ENCODE measurements at regions not wholly inside any gene's neighbourhood (a gene's known extent, or its start where the extent isn't known, plus 50 kb on each side); places are given as distances from the start of the nearest gene placed in this dataset.

GRCh38 chr3:72203613-72204349 lies 418.8 kb upstream of the PROK2 start:
- TF ChIP-seq POLR2A (IDR thresholded peaks at IDR 0.05), result no peak
- TF ChIP-seq, protein P1, sequence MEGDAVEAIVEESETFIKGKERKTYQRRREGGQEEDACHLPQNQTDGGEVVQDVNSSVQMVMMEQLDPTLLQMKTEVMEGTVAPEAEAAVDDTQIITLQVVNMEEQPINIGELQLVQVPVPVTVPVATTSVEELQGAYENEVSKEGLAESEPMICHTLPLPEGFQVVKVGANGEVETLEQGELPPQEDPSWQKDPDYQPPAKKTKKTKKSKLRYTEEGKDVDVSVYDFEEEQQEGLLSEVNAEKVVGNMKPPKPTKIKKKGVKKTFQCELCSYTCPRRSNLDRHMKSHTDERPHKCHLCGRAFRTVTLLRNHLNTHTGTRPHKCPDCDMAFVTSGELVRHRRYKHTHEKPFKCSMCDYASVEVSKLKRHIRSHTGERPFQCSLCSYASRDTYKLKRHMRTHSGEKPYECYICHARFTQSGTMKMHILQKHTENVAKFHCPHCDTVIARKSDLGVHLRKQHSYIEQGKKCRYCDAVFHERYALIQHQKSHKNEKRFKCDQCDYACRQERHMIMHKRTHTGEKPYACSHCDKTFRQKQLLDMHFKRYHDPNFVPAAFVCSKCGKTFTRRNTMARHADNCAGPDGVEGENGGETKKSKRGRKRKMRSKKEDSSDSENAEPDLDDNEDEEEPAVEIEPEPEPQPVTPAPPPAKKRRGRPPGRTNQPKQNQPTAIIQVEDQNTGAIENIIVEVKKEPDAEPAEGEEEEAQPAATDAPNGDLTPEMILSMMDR (IDR thresholded peaks at IDR 0.05), result no peak
- intact Hi-C loops (cut with DNase I; ENCODE audit: low total_unique reads), result no loop called here
- Histone ChIP-seq H3K9me3 (no peaks in the 10 kb centered on the region), H3K27me3 (no peaks in the 10 kb centered on the region), H3K4me1 (no peaks in the 10 kb centered on the region), H3K36me3 (ENCODE audit: low read depth, missing control alignments) (no peaks in the 10 kb centered on the region), H3K4me3 (no peak overlapping the region), H3K27ac (no peak overlapping the region)
- no peak for DNase-seq
- WGBS, 2 donors, result 76 to 82% methylated on average over 8 of the region's 8 CpGs

DNA sequence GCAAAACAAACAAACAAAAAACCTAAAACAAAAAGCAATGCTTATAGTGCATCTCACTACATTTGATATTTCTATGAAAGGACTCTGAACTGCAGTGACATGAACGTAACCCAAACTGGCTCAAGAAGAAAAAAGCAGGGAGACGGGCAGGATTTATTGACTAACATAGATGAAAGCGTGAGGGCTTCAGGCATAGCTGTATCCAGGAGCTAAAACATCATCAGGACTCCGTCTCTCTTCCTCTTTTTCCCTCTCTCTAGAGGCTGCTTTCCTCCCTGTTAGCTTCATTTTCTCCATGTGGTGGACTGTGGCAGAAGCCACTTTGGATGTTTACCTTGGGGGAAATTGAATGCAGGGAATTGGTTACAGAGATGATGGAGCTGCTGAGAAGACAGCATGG lies 418.2 kb upstream of the PROK2 start:
- no peaks in the 10 kb centered on the region for H3K4me1 ChIP-seq
- H3K9me3 ChIP-seq, result no peaks in the 10 kb centered on the region
- no peaks in the 10 kb centered on the region for H3K27me3 ChIP-seq
- TF ChIP-seq, protein P1 (IDR thresholded peaks at IDR 0.05), result no peak
- no peak for TF ChIP-seq POLR2A (IDR thresholded peaks at IDR 0.05)
- H3K4me3 ChIP-seq, result no peak overlapping the region
- H3K36me3 ChIP-seq (ENCODE audit: low read depth, missing control alignments), result no peaks in the 10 kb centered on the region
- intact Hi-C loops (cut with DNase I; ENCODE audit: low total_unique reads), result no loop called here
- WGBS, 2 donors, result 93 to 98% methylated on average over 4 of the region's 4 CpGs
- no peak for DNase-seq
- H3K27ac ChIP-seq, result no peak overlapping the region

DNA sequence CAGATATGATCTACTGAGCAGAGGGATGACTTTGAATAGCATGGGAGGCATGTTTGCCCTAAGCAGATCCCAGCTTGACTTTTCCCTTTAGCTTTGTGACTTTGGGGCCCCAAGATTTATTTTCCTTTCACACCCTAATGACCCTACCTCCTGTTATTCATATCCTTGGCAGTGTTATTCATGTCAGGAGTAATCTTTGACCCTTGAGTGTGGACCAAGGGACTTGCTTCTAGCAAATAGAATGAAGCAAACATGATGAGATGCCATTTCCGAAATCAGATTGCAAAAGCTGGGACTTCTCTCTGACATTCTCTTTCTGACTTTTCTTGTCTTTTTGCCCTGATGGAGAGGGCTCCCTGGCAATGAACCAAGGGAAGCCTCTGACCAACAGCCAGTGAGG lies 415.4 kb upstream of the PROK2 start:
- H3K4me3 ChIP-seq, result no peak overlapping the region
- H3K36me3 ChIP-seq (ENCODE audit: low read depth, missing control alignments), result no peaks in the 10 kb centered on the region
- no peaks in the 10 kb centered on the region for H3K27me3 ChIP-seq
- no peaks in the 10 kb centered on the region for H3K4me1 ChIP-seq
- no peaks in the 10 kb centered on the region for H3K9me3 ChIP-seq
- WGBS, 2 donors, result 93 to 100% methylated on average over 1 of the region's 1 CpG
- DNase-seq, result no peak
- no peak for TF ChIP-seq POLR2A (IDR thresholded peaks at IDR 0.05)
- TF ChIP-seq, protein P1 (IDR thresholded peaks at IDR 0.05), result no peak
- no peak overlapping the region for H3K27ac ChIP-seq
- intact Hi-C loops (cut with DNase I; ENCODE audit: low total_unique reads), result no loop called here

DNA sequence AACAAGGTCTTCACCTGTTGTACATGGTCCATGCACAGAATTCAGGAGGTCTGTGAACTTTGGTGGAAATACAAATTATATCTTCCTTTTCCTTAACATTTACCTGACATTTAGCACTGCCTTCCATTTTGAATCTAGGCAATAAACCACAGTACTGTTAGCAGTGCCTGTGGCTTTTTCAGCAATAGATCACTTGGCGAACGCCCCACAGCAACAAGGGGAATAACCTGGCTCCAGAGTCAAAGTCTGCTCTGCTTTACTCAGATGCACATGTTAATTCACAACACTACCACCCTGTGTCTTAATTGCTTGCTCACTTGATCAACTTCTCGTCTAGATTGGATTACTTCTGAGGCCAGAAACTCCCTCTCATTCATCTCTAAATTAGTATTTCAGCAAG lies 414.6 kb upstream of the PROK2 start:
- no peaks in the 10 kb centered on the region for H3K9me3 ChIP-seq
- no peak for TF ChIP-seq POLR2A (IDR thresholded peaks at IDR 0.05)
- TF ChIP-seq, protein P1 (IDR thresholded peaks at IDR 0.05), result no peak
- no peaks in the 10 kb centered on the region for H3K36me3 ChIP-seq (ENCODE audit: low read depth, missing control alignments)
- no peak for DNase-seq
- 95 to 98% methylated on average over 3 of the region's 3 CpGs for WGBS, 2 donors
- no peaks in the 10 kb centered on the region for H3K27me3 ChIP-seq
- no peak overlapping the region for H3K4me3 ChIP-seq
- intact Hi-C loops (cut with DNase I; ENCODE audit: low total_unique reads), result no loop called here
- H3K4me1 ChIP-seq, result no peaks in the 10 kb centered on the region
- H3K27ac ChIP-seq, result no peak overlapping the region

GRCh38 chr3:72196377-72196929 lies 411.5 kb upstream of the PROK2 start:
- DNase-seq, result no peak
- no peaks in the 10 kb centered on the region for H3K4me1 ChIP-seq
- WGBS, 2 donors, result 87 to 92% methylated on average over 6 of the region's 6 CpGs
- no peak for TF ChIP-seq POLR2A (IDR thresholded peaks at IDR 0.05)
- H3K27ac ChIP-seq, result no peak overlapping the region
- no peak overlapping the region for H3K4me3 ChIP-seq
- H3K27me3 ChIP-seq, result no peaks in the 10 kb centered on the region
- no peaks in the 10 kb centered on the region for H3K9me3 ChIP-seq
- intact Hi-C loops (cut with DNase I; ENCODE audit: low total_unique reads), result no loop called here
- no peaks in the 10 kb centered on the region for H3K36me3 ChIP-seq (ENCODE audit: low read depth, missing control alignments)

Measured in testis (tissue), 2 donors.